ENCODE measurements at regions not wholly inside any gene's neighbourhood (a gene's known extent, or its start where the extent isn't known, plus 50 kb on each side); places are given as distances from the start of the nearest gene placed in this dataset.
A peak's percentile ranks its signal among the peaks of the same experiment; 100 is the strongest.

DNA sequence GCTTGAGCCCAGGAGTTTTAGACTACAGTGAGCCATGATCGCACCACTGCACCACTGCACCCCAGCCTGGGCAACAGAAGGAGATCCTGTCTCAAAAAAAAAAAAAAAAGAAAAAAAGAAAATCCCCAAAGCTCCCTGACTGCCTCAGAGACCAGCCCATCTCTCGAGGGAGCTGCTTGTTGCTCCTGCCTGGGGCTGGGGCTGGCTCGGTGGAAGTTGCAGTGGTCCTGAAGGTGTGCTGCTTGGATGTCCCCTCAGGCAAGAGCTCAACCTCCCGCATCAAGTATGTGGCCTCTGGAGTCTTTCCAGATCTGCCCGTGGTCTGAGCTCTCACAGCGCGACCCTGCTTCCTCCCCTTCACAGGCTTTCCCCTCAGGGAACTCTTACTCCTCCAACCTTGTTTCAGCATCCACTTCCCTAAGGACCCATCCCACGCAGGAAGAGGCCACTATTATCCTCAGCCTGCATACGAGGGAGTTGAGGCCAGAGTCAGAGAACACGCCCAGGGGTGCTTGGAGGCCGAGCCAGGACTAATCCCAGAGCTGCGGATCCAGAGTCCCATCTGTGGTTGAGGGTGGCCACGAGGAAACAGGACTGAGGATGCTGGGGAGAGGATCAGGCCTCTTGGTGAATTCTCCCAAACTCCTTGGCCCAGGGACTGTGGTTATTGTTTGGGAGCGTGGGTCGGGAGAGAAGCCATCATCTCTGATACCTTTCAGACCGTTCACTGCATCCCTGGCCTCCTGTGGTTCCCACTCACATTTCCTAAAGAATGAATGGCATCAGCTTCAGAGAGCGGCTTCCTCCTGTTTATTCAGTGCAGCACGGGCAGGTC lies 624.6 kb downstream of the AACS start (continued):
- TF ChIP-seq, protein P1, sequence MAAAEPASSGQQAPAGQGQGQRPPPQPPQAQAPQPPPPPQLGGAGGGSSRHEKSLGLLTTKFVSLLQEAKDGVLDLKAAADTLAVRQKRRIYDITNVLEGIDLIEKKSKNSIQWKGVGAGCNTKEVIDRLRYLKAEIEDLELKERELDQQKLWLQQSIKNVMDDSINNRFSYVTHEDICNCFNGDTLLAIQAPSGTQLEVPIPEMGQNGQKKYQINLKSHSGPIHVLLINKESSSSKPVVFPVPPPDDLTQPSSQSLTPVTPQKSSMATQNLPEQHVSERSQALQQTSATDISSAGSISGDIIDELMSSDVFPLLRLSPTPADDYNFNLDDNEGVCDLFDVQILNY (CRISPR knock-in tag; IDR thresholded peaks at IDR 0.05), result no peak
- TF ChIP-seq TEAD4 (CRISPR knock-in tag; IDR thresholded peaks at IDR 0.05), result no peak

DNA sequence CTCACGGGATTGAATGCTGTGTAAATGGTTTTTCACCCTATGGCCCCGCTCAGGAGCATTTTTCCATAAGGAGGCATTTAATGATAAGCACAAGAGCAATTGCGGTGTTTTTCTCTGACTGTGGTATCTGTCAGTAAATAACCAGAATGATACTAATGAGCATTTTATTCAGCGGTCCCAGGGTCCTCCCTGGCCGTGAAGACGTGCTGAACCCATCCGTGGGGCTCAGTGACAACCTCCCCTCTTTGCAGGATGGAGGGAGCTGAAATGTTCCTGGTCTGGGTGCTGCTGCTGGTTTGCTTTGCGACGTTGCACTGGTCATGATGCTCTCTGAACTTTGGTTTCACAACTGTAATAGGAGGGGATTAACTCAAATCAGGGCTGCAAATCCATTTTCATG lies 625.6 kb downstream of the AACS start:
- Mint-ChIP-seq H3K36me3 (peaks cover 44% of the 10 kb centered on the region), H3K27me3 (ENCODE audit: low read depth) (peaks cover 18% of the 10 kb centered on the region), H3K4me3 (no peak overlapping the region), H3K4me1 (no peaks in the 10 kb centered on the region), H3K9me3 (peaks cover 66% of the 10 kb centered on the region), H3K27ac (no peak overlapping the region)
- DNase-seq (ENCODE audit: low spot score), result no peak
- TF ChIP-seq ZNF671 (CRISPR knock-in tag; IDR thresholded peaks at IDR 0.05) (no peak), NFYB (CRISPR knock-in tag; conservative IDR thresholded peaks at IDR 0.05; ENCODE audit: low read depth) (no peak), SOX15 (CRISPR knock-in tag; IDR thresholded peaks at IDR 0.05) (no peak), ZNF423 (CRISPR knock-in tag; IDR thresholded peaks at IDR 0.05) (no peak), RORB (CRISPR knock-in tag; IDR thresholded peaks at IDR 0.05) (no peak), NR2C2 (CRISPR knock-in tag; IDR thresholded peaks at IDR 0.05) (no peak)
- POLR2A ChIA-PET, result no interaction called here
- ATAC-seq, result no peak
- CTCF ChIA-PET, result no interaction called here

DNA sequence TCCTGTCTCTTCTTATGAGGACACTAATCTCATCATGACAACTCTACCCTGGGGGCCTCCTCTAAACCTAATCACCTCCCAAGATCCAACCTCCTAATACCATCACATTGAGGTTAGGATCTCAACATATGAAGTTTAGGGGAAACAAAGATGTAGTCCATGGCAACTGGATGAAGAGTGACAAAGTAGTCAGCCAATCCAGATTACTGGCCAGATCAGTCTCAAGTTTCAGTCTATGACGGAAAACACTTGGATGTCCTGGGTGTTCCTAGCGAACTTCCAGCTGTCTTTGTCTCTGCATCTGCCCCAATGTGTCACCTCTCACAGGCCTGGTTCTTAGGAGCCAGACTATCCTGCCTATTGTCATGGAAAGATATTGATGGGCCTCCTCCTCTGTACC lies 630.8 kb downstream of the AACS start:
- Mint-ChIP-seq H3K9me3 (peaks cover 88% of the 10 kb centered on the region), H3K36me3 (peaks cover 66% of the 10 kb centered on the region), H3K27ac (no peak overlapping the region), H3K27me3 (ENCODE audit: low read depth) (peaks cover 14% of the 10 kb centered on the region), H3K4me3 (no peak overlapping the region), H3K4me1 (no peaks in the 10 kb centered on the region)
- DNase-seq (ENCODE audit: low spot score) (no peak), ATAC-seq (no peak)
- ChIA-PET POLR2A (no interaction called here), CTCF (no interaction called here)
- no peak for TF ChIP-seq MYBL2 (CRISPR knock-in tag; IDR thresholded peaks at IDR 0.05)
- TF ChIP-seq, protein P2, sequence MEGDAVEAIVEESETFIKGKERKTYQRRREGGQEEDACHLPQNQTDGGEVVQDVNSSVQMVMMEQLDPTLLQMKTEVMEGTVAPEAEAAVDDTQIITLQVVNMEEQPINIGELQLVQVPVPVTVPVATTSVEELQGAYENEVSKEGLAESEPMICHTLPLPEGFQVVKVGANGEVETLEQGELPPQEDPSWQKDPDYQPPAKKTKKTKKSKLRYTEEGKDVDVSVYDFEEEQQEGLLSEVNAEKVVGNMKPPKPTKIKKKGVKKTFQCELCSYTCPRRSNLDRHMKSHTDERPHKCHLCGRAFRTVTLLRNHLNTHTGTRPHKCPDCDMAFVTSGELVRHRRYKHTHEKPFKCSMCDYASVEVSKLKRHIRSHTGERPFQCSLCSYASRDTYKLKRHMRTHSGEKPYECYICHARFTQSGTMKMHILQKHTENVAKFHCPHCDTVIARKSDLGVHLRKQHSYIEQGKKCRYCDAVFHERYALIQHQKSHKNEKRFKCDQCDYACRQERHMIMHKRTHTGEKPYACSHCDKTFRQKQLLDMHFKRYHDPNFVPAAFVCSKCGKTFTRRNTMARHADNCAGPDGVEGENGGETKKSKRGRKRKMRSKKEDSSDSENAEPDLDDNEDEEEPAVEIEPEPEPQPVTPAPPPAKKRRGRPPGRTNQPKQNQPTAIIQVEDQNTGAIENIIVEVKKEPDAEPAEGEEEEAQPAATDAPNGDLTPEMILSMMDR (IDR thresholded peaks at IDR 0.05), result no peak
- TF ChIP-seq NR2C2 (CRISPR knock-in tag; IDR thresholded peaks at IDR 0.05), result no peak
- TF ChIP-seq FOXP1 (CRISPR knock-in tag; IDR thresholded peaks at IDR 0.05; ENCODE audit: borderline replicate concordance), result no peak

DNA sequence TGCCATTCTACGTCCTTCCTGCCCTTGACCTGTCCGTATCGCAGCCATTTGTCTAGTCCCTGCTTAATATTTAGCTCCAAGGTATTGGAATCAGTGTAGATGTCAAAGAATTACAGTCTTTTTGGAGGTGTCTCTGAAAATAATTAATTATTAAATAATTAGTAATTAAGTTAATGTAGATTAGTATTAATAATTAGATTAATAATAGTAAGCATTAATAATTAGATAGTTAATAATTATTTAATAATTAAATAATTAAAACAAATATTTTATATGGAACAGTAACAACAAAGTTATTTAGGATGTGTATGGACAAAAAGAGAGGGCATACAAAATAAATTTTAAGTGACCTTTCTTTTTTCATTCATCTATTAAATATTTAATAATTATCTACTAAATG lies 639.6 kb downstream of the AACS start:
- TF ChIP-seq HMGA2 (CRISPR knock-in tag; IDR thresholded peaks at IDR 0.05) (peak; percentile 91), SMAD3 (CRISPR knock-in tag; IDR thresholded peaks at IDR 0.05; ENCODE audit: borderline replicate concordance) (no peak)
- peaks cover 4% of the 10 kb centered on the region; the same call in 1 of the 2 replicates for H3K27me3 Mint-ChIP-seq (ENCODE audit: low read depth)
- H3K4me3 Mint-ChIP-seq, result no peak overlapping the region
- peaks cover 83% of the 10 kb centered on the region for H3K9me3 Mint-ChIP-seq
- H3K36me3 Mint-ChIP-seq, result peaks cover 55% of the 10 kb centered on the region
- POLR2A ChIA-PET, result no interaction called here
- ATAC-seq (no peak), DNase-seq (ENCODE audit: low spot score) (no peak)
- no peaks in the 10 kb centered on the region for H3K4me1 Mint-ChIP-seq
- no peak overlapping the region for H3K27ac Mint-ChIP-seq
- CTCF ChIA-PET, result no interaction called here

DNA sequence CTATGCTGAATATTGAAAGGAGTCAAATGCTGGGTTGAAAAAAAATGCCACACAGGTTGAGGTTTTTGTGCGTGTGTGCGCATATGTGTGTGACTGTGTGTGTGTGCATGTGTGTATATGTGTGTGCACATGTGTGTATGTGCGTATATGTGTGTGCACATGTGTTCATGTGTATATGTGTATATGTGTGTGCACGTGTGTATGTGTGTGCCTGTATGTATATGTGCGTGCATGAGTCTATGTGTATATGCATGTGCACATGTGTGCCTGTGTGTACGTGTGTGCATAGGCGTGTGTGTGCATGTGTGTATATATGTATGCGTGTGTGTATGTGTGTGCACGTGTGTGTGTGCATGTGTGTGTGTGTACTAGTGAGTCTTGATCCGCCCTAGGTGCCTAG lies 655.7 kb downstream of the AACS start:
- Mint-ChIP-seq H3K27me3 (ENCODE audit: low read depth) (peaks cover 10% of the 10 kb centered on the region), H3K27ac (no peak overlapping the region), H3K9me3 (peaks cover 82% of the 10 kb centered on the region), H3K4me3 (no peak overlapping the region), H3K4me1 (no peaks in the 10 kb centered on the region), H3K36me3 (peaks cover 54% of the 10 kb centered on the region)
- TF ChIP-seq ZNF416 (CRISPR knock-in tag; IDR thresholded peaks at IDR 0.05), result no peak
- no peak for TF ChIP-seq NFATC4 (CRISPR knock-in tag; IDR thresholded peaks at IDR 0.05)
- CTCF ChIA-PET, result no interaction called here
- POLR2A ChIA-PET, result no interaction called here
- no peak for ATAC-seq
- no peak for DNase-seq (ENCODE audit: low spot score)
